ENCODE measurements at regions not wholly inside any gene's neighbourhood (a gene's known extent, or its start where the extent isn't known, plus 50 kb on each side); places are given as distances from the start of the nearest gene placed in this dataset.
"Not testable (repeated sequence)": the region's sequence is repeated elsewhere in the genome, so short reads cannot be mapped to it uniquely, and the experiment has no call there.

- no peak overlapping the region for H3K4me3 ChIP-seq (replicated peaks in 1 of 2; ENCODE audit: low read depth in 2 of 2, low read length in 2 of 2)
- DNase-seq (ENCODE audit: low read depth in 2 of 2): no peak
- no peak for TF ChIP-seq CTCF (IDR thresholded peaks at IDR 0.05; ENCODE audit: low read depth, low read length)
Measured at GRCh38 chr2:125240870-125241269, 1215.8 kb downstream of the CNTNAP5 start.

GRCh38 chr2:125243074-125243473 lies 1218.0 kb downstream of the CNTNAP5 start:
- TF ChIP-seq CTCF (IDR thresholded peaks at IDR 0.05; ENCODE audit: low read depth, low read length): no peak
- H3K4me3 ChIP-seq (replicated peaks in 1 of 2; ENCODE audit: low read depth in 2 of 2, low read length in 2 of 2): no peak overlapping the region
- no peak for DNase-seq (ENCODE audit: low read depth in 2 of 2)

- TF ChIP-seq CTCF (IDR thresholded peaks at IDR 0.05; ENCODE audit: low read depth, low read length): no peak
- H3K4me3 ChIP-seq (replicated peaks in 1 of 2; ENCODE audit: low read depth in 2 of 2, low read length in 2 of 2): no peak overlapping the region
- no peak for DNase-seq (ENCODE audit: low read depth in 2 of 2)
Measured at GRCh38 chr2:125254010-125254409, 1228.9 kb downstream of the CNTNAP5 start.

GRCh38 chr2:125259451-125259850 lies 1234.4 kb downstream of the CNTNAP5 start:
- DNase-seq (ENCODE audit: low read depth in 2 of 2): no peak
- no peak overlapping the region for H3K4me3 ChIP-seq (replicated peaks in 1 of 2; ENCODE audit: low read depth in 2 of 2, low read length in 2 of 2)
- no peak for TF ChIP-seq CTCF (IDR thresholded peaks at IDR 0.05; ENCODE audit: low read depth, low read length)

GRCh38 chr2:125260366-125260930 lies 1235.4 kb downstream of the CNTNAP5 start:
- H3K4me3 ChIP-seq (replicated peaks in 1 of 2; ENCODE audit: low read depth in 2 of 2, low read length in 2 of 2); DNase-seq (ENCODE audit: low read depth in 2 of 2): not testable (repeated sequence)

- H3K4me3 ChIP-seq (replicated peaks in 1 of 2; ENCODE audit: low read depth in 2 of 2, low read length in 2 of 2): no peak overlapping the region
- no peak for TF ChIP-seq CTCF (IDR thresholded peaks at IDR 0.05; ENCODE audit: low read depth, low read length)
- DNase-seq (ENCODE audit: low read depth in 2 of 2): no peak
Measured at GRCh38 chr2:125264453-125264852, 1239.4 kb downstream of the CNTNAP5 start.

- H3K4me3 ChIP-seq (replicated peaks in 1 of 2; ENCODE audit: low read depth in 2 of 2, low read length in 2 of 2): no peak overlapping the region
- no peak for DNase-seq (ENCODE audit: low read depth in 2 of 2)
- no peak for TF ChIP-seq CTCF (IDR thresholded peaks at IDR 0.05; ENCODE audit: low read depth, low read length)
Measured at GRCh38 chr2:125267683-125268082, 1242.6 kb downstream of the CNTNAP5 start.
